Skin of body (tissue), 1 donor: ENCODE measurements at regions not wholly inside any gene's neighbourhood (a gene's known extent, or its start where the extent isn't known, plus 50 kb on each side); places are given as distances from the start of the nearest gene placed in this dataset.
"Not testable (repeated sequence)": the region's sequence is repeated elsewhere in the genome, so short reads cannot be mapped to it uniquely, and the experiment has no call there.

Source experiments
- DNase-seq: peaks from one replicate; lab custom pipeline; 2025; lab: John Stamatoyannopoulos, UW

GRCh38 chr21:43289966-43290365, 121.2 kb downstream of the CRYAA start:
- DNase-seq = no peak

GRCh38 chr21:43289442-43289841, 120.6 kb downstream of the CRYAA start:
- DNase-seq = no peak

- no peak for DNase-seq
These were observed 119.3 kb downstream of the CRYAA start for GRCh38 chr21:43287795-43288755.

GRCh38 chr21:43287111-43287760, 118.4 kb downstream of the CRYAA start:
- no peak for DNase-seq

GRCh38 chr21:43286196-43286595, 117.4 kb downstream of the CRYAA start:
- DNase-seq = no peak

GRCh38 chr21:43284700-43285099, 115.9 kb downstream of the CRYAA start:
- DNase-seq = no peak

- no peak for DNase-seq
These were observed 115.4 kb downstream of the CRYAA start for GRCh38 chr21:43284238-43284637.

GRCh38 chr21:43283925-43284221, 115.1 kb downstream of the CRYAA start:
- DNase-seq = not testable (repeated sequence)

- DNase-seq = no peak
These were observed 114.5 kb downstream of the CRYAA start for GRCh38 chr21:43283136-43283924.

GRCh38 chr21:43282358-43283120, 113.7 kb downstream of the CRYAA start:
- DNase-seq = no peak

- DNase-seq = no peak
These were observed 113.0 kb downstream of the CRYAA start for GRCh38 chr21:43281661-43282357.

GRCh38 chr21:43280949-43281633, 112.3 kb downstream of the CRYAA start:
- DNase-seq = no peak

- DNase-seq = no peak
These were observed 110.7 kb downstream of the CRYAA start for GRCh38 chr21:43279578-43279894.

GRCh38 chr21:43278766-43279577, 110.2 kb downstream of the CRYAA start:
- DNase-seq = no peak

- DNase-seq = no peak
These were observed 109.6 kb downstream of the CRYAA start for GRCh38 chr21:43278359-43278758.

GRCh38 chr21:43277481-43278351, 108.9 kb downstream of the CRYAA start:
- no peak for DNase-seq

GRCh38 chr21:43276811-43277210, 108.0 kb downstream of the CRYAA start:
- no peak for DNase-seq

- DNase-seq = no peak
These were observed 106.8 kb downstream of the CRYAA start for GRCh38 chr21:43275421-43276211.
